Esophagus (tissue), 2 donors: ENCODE measurements at regions not wholly inside any gene's neighbourhood (a gene's known extent, or its start where the extent isn't known, plus 50 kb on each side); places are given as distances from the start of the nearest gene placed in this dataset.
"Not testable (repeated sequence)": the region's sequence is repeated elsewhere in the genome, so short reads cannot be mapped to it uniquely, and the experiment has no call there.

ENCODE experiments used
- H3K27ac ChIP-seq, 2 donors: one replicate each; pipeline ENCODE4 v1.5.1; 2013; ENCODE audit warnings: low read depth in 2 of 2, mild to moderate bottlenecking in 2 of 2, inconsistent platforms in 1 of 2, low read length in 1 of 2, moderate library complexity in 1 of 2
- H3K27me3 ChIP-seq, 2 donors: one replicate each; pipeline ENCODE4 v1.6.1; 2013; ENCODE audit warnings: low read length in 2 of 2, control low read depth in 1 of 2, mild to moderate bottlenecking in 1 of 2; ENCODE audit not compliant: insufficient read depth in 2 of 2, control insufficient read depth in 1 of 2
- H3K36me3 ChIP-seq, 2 donors: one replicate each; pipeline ENCODE4 v1.6.1; 2013; ENCODE audit warnings: low read length in 1 of 2; ENCODE audit not compliant: control insufficient read depth in 2 of 2, insufficient read depth in 2 of 2
- H3K4me1 ChIP-seq, 2 donors: one replicate each; pipeline ENCODE4 v1.6.1; 2013; ENCODE audit warnings: low read length in 1 of 2; ENCODE audit not compliant: control insufficient read depth in 2 of 2, insufficient read depth in 2 of 2
- H3K4me3 ChIP-seq, 2 donors: one replicate each; pipeline ENCODE4 v1.5.1; 2013; ENCODE audit warnings: low read length in 2 of 2, mild to moderate bottlenecking in 2 of 2, low read depth in 1 of 2, moderate library complexity in 1 of 2
- H3K9me3 ChIP-seq, 2 donors: one replicate each; pipeline ENCODE4 v1.6.1; 2013; ENCODE audit warnings: mild to moderate bottlenecking in 2 of 2, low read depth in 1 of 2, low read length in 1 of 2, moderate library complexity in 1 of 2; ENCODE audit not compliant: control insufficient read depth in 2 of 2, insufficient read depth in 1 of 2
- WGBS, 2 donors: extraction: QIAGEN DNeasy Blood & Tissue Kit; methylation state at CpG; one replicate each; pipeline ENCODE4 v1.1.7; 2013; 5-methylcytosine and 5-hydroxymethylcytosine counted together
- donor health status: healthy with polysubstance abuse.
- donor health status: Bipolar disorder and iron deficiency.

DNA sequence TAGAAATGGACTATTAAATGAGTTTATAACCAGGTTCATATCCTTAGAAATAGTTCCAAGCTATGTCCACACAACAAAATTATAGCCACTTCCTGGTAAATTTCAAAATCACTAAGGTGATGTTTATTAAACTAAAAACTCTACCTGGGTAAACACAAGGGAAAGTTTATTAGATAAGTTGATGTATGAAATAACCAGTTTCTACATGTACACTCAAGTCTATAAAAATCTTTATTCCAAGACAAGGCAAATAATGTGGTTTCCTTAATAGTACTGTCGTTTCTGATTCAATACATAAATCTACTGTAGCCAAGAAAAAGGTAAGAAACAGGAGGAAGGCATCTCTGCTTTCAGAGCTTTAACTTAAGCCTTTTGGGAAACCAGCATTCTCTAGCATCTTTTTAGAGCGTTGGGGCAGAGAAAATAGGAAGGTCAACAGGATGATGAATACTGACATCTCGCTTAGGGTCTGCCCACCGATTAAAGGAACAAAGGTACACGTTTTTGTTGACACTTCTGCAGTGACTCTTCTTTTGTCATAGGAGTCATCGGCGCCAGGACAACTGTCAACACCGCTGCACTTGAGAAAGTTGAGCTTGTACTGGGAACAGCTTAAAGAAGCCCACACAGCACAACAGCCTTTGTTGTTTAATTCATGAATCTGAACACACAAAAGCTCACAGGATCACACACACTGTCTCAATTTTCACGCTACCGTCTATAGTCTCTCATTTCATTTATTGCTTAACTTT, 513.6 kb downstream of the SLCO4C1 start:
- Histone ChIP-seq H3K27ac (no peak overlapping the region), H3K9me3 (peaks cover 0 to 5% of the 10 kb centered on the region in 2 donors), H3K4me1 (no peaks in the 10 kb centered on the region), H3K4me3 (no peak overlapping the region), H3K27me3 (no peaks in the 10 kb centered on the region), H3K36me3 (no peaks in the 10 kb centered on the region)
- WGBS, 2 donors: 54% methylated on average over 10 of the region's 10 CpGs

DNA sequence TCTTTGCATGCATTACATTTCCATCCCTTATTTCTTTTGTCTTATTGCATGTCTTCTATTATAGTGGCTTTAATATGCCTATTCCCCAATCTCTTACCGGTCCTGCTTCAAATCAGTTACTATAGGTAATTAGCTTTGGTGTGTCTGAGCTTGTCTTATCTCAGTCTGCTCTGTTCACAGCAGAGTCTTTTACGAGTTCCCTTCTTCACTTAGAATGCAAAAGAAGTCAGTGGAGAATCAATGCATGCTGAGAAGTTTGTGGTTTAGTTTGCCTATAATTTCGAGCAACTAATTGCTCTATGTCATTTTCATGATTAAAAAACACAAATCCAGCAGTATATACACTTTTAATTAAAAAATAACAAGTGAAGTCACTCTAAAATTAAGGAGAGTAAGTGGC, 545.0 kb downstream of the SLCO4C1 start:
- H3K27me3 ChIP-seq: no peaks in the 10 kb centered on the region
- no peaks in the 10 kb centered on the region for H3K36me3 ChIP-seq
- H3K9me3 ChIP-seq: no peaks in the 10 kb centered on the region
- no peak overlapping the region for H3K4me3 ChIP-seq
- no peaks in the 10 kb centered on the region for H3K4me1 ChIP-seq
- no peak overlapping the region for H3K27ac ChIP-seq
- 47 to 58% methylated on average over 3 of the region's 3 CpGs for WGBS, 2 donors

- not testable (repeated sequence) for H3K27ac ChIP-seq, H3K27me3 ChIP-seq, H3K9me3 ChIP-seq, H3K4me1 ChIP-seq, H3K4me3 ChIP-seq, H3K36me3 ChIP-seq
These were observed 553.1 kb downstream of the SLCO4C1 start for GRCh38 chr5:101743000-101743399.

DNA sequence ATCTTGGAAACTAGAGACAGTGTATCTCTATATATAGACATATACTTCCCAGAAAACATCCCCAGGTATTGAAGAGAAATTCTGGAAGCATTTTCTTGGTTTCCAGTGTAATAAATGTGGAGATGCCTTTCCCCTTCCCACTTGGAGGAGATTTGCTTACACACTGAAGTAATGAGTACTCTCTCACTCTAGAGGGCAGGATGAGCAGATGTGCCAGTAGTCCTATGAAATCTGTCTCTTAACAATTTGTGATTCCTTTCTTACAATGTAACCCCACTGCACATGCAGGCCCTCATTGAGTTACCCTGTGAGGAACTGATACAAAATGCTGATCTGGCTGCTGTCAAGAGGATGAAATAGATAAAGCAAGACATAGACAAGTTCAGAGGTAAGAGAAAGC, 567.2 kb downstream of the SLCO4C1 start:
- Histone ChIP-seq H3K27me3 (no peaks in the 10 kb centered on the region), H3K27ac (no peak overlapping the region), H3K4me1 (no peaks in the 10 kb centered on the region), H3K9me3 (no peaks in the 10 kb centered on the region), H3K4me3 (no peak overlapping the region), H3K36me3 (no peaks in the 10 kb centered on the region)

DNA sequence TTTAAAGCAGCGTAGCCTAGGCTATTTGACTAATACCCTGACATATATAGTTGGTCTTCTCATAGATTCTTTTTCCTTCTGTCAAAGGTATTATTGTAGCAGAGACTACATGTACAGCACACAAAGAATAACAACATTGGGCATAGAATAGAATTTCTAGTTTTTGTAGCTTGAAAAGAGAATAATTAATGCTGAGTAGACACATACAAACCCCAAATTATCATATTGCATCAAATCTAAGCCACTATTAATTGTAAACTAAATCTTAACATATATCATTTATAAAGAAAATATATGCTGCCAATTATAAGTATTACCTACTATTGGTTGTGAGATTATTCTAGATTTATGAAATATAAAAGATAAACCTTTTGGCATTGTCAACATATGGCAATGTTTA, 574.5 kb downstream of the SLCO4C1 start:
- 47 to 80% methylated on average over 1 of the region's 1 CpG for WGBS, 2 donors
- H3K4me1 ChIP-seq: no peaks in the 10 kb centered on the region
- H3K27me3 ChIP-seq: no peaks in the 10 kb centered on the region
- H3K4me3 ChIP-seq: no peak overlapping the region
- H3K27ac ChIP-seq: no peak overlapping the region
- no peaks in the 10 kb centered on the region for H3K9me3 ChIP-seq
- no peaks in the 10 kb centered on the region for H3K36me3 ChIP-seq

- H3K4me1 ChIP-seq: no peaks in the 10 kb centered on the region
- H3K4me3 ChIP-seq: no peak overlapping the region
- no peak overlapping the region for H3K27ac ChIP-seq
- H3K36me3 ChIP-seq: no peaks in the 10 kb centered on the region
- no peaks in the 10 kb centered on the region for H3K27me3 ChIP-seq
- WGBS, 2 donors: 85 to 92% methylated on average over 3 of the region's 3 CpGs
- H3K9me3 ChIP-seq: no peaks in the 10 kb centered on the region
These were observed 576.1 kb downstream of the SLCO4C1 start for GRCh38 chr5:101720033-101720432.

- Histone ChIP-seq H3K36me3 (no peaks in the 10 kb centered on the region), H3K27ac (no peak overlapping the region), H3K4me1 (no peaks in the 10 kb centered on the region), H3K27me3 (no peaks in the 10 kb centered on the region), H3K4me3 (no peak overlapping the region), H3K9me3 (no peaks in the 10 kb centered on the region)
- 94 to 97% methylated on average over 1 of the region's 1 CpG for WGBS, 2 donors
These were observed 578.4 kb downstream of the SLCO4C1 start for GRCh38 chr5:101717721-101718120.

DNA sequence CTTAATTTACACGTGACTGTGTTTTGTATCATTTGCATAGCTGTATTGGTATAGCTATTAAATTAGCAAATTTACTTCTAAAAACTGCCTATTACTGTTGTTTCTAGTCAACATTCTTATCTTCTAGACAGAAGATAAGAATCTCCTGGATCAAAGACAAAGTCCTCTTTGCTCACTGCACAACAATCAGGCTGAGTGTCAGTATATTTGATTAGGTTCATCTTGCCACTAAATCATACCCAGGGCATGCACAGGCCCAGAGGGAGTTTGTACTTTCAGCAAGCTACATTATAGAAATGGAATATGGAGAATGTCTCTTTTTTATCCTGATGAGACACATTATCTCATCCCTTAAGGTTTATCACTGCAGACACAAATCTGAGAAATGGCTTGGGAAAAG, 579.1 kb downstream of the SLCO4C1 start:
- Histone ChIP-seq H3K27ac (no peak overlapping the region), H3K27me3 (no peaks in the 10 kb centered on the region), H3K4me3 (no peak overlapping the region), H3K9me3 (no peaks in the 10 kb centered on the region), H3K36me3 (no peaks in the 10 kb centered on the region), H3K4me1 (no peaks in the 10 kb centered on the region)
- 79 to 80% methylated on average over 1 of the region's 1 CpG for WGBS, 2 donors

DNA sequence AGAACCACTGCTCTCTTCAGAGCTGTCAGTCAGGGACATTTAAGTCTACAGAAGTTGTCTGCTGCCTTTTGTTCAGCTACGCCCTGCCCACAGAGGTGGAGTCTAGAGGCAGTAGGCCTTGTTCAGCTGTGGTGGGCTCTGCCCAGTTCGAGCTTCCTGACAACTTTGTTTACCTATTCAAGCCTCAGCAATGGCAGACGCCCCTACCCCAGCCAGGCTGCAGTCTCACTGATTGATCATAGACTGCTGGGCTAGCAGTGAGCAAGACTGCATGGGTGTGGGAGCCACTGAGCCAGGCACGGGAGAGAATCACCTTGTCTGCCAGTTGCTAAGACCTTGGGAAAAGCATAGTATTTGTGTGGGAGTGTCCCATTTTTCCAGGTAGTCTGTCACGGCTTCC, 580.3 kb downstream of the SLCO4C1 start:
- H3K4me1 ChIP-seq, H3K9me3 ChIP-seq, H3K36me3 ChIP-seq, H3K4me3 ChIP-seq, H3K27me3 ChIP-seq, H3K27ac ChIP-seq: not testable (repeated sequence)
- WGBS, 2 donors: 44 to 55% methylated on average over 5 of the region's 5 CpGs

GRCh38 chr5:101689306-101689705, 606.8 kb downstream of the SLCO4C1 start:
- Histone ChIP-seq H3K4me3 (no peak overlapping the region), H3K4me1 (no peaks in the 10 kb centered on the region), H3K9me3 (no peaks in the 10 kb centered on the region), H3K27ac (no peak overlapping the region), H3K27me3 (no peaks in the 10 kb centered on the region), H3K36me3 (no peaks in the 10 kb centered on the region)
